Spleen (tissue), 7 donors: ENCODE measurements at regions not wholly inside any gene's neighbourhood (a gene's known extent, or its start where the extent isn't known, plus 50 kb on each side); places are given as distances from the start of the nearest gene placed in this dataset.

Experiments used
- POLR2AphosphoS5 ChIP-seq, 3 donors: sonication (generic); formaldehyde crosslinking; IDR thresholded peaks; one replicate each; pipeline ENCODE4 v1.5.1; 2017; ENCODE audit warnings: antibody characterized with exemption in 3 of 3
- TF ChIP-seq, protein P1 (sequence below), 11 experiments: fragments of 200-600 bp in 7 of 11; fragments of 450-650 bp in 4 of 11; sonication (generic) in 4 of 11; IDR thresholded peaks in 8 of 11; conservative IDR thresholded peaks in 3 of 11; 1 replicate in 7 of 11; 2 replicates in 4 of 11; pipeline versions ENCODE4 v1.4.0 to v1.8.0; 2016 to 2021; ENCODE audit warnings: antibody characterized with exemption in 11 of 11, inconsistent platforms in 4 of 11, mild to moderate bottlenecking in 1 of 11
- donor health status: DM: no; HTN: no; CAD: no; lungs with moderate emphysema.
- donor health status: DM: no; HTN: no; CAD: no.
- donor health status: DM: no; HTN: no; CAD: no.

DNA sequence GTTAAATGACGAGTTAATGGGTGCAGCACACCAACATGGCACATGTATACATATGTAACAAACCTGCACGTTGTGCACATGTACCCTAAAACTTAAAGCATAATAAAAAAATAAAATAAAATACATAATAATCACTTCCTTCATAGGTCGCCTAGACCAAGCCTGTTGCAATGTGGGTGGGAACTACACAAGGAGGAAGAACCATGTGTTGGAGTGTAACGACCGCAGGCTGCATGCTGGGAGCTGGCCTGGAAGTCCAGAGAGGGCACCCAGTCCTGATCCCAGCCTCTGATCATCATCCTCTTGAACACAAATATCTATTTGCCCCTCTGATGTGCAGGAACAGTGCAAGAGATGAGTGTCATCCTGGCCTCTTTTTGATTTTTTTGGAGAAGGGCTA is 224.7 kb upstream of the ASIC2 start:
- TF ChIP-seq, protein P1, sequence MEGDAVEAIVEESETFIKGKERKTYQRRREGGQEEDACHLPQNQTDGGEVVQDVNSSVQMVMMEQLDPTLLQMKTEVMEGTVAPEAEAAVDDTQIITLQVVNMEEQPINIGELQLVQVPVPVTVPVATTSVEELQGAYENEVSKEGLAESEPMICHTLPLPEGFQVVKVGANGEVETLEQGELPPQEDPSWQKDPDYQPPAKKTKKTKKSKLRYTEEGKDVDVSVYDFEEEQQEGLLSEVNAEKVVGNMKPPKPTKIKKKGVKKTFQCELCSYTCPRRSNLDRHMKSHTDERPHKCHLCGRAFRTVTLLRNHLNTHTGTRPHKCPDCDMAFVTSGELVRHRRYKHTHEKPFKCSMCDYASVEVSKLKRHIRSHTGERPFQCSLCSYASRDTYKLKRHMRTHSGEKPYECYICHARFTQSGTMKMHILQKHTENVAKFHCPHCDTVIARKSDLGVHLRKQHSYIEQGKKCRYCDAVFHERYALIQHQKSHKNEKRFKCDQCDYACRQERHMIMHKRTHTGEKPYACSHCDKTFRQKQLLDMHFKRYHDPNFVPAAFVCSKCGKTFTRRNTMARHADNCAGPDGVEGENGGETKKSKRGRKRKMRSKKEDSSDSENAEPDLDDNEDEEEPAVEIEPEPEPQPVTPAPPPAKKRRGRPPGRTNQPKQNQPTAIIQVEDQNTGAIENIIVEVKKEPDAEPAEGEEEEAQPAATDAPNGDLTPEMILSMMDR (IDR thresholded peaks at IDR 0.05 in 8 of 11, conservative IDR thresholded peaks at IDR 0.05 in 3 of 11): no peak
- TF ChIP-seq POLR2AphosphoS5 (IDR thresholded peaks at IDR 0.05): no peak
